ENCODE measurements at regions not wholly inside any gene's neighbourhood (a gene's known extent, or its start where the extent isn't known, plus 50 kb on each side); places are given as distances from the start of the nearest gene placed in this dataset.
"Not testable (repeated sequence)": the region's sequence is repeated elsewhere in the genome, so short reads cannot be mapped to it uniquely, and the experiment has no call there.

DNA sequence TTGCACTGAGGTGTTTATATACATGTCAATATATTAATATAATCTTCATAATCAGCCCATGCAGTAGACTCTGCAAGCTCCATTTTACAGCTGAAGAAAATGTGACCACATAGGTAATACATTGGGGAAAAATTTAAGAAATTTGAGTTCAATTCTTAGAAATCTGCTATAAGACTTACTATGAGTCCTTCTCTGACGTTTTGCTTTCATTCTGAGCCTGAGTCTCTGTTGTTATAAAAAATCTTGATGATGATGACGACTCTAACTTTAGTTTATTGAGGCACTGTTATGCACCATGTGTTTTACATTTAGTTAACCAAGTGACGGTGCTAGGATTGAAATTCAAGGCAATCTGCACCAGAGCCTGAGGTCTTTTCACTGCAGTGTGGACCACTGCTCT, 370.3 kb upstream of the PPP1R2C start:
- ATAC-seq (no peak), DNase-seq (no peak)
- intact Hi-C loops (cut with micrococcal nuclease) = no loop called here

DNA sequence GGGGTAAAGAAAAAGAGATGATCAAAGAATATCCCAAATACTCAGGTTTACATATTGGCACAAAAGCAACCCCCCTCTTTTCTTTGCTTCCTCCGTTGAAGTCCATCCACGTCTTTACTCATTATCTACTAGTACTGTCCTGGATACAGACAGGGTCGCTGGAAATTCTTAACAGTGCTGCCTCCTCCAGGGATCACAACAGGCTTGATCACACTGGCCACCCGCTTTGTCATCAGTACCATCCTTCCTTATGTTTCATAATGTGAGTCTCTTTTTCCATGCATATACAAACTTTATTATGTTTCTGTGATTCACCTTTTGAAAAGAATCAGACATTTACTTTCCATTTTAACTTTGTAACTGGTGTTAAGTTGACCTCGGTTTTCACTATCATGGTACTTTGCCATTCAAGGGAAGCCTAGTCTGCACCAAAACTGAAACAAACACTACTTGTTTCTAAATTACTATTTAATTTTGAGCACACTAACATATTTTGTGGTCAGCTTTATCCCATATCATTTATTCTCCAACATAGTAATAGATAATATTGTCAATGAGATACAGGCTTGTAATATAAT, 387.5 kb upstream of the PPP1R2C start:
- ATAC-seq (no peak), DNase-seq (no peak)
- intact Hi-C loops (cut with micrococcal nuclease) = no loop called here

- ATAC-seq = no peak
- intact Hi-C loops (cut with micrococcal nuclease) = no loop called here
- no peak for DNase-seq
Observed at GRCh38 chrX:43166874-43167273, 388.9 kb upstream of the PPP1R2C start.

- intact Hi-C loops (cut with micrococcal nuclease) = no loop called here
- DNase-seq = no peak
- ATAC-seq = no peak
Observed at GRCh38 chrX:43175434-43175833, 397.5 kb upstream of the PPP1R2C start.

DNA sequence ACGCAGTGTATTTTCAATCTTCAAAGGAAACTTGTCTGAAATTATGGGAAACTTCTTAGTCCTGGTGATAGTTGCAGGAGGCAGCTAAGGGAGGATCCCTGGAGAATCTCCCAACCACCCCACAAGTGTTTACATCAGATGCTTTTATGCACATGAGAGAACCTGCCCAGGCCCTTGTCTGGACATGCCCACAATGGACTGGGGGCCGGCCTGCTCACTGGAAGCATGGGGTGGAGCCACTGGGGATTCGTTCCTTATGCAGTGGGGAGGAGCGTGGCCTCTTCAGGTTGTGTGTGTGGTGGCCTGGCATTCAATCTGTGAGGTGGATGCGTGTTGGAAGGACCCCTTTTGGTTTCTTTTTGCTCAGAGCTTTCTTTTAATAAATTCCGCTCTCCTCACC, 398.7 kb upstream of the PPP1R2C start:
- intact Hi-C loops (cut with micrococcal nuclease) = no loop called here
- no peak for ATAC-seq
- DNase-seq = no peak

- intact Hi-C loops (cut with micrococcal nuclease) = no loop called here
- ATAC-seq (no peak), DNase-seq (no peak)
Observed at GRCh38 chrX:43188296-43188695, 410.3 kb upstream of the PPP1R2C start.

GRCh38 chrX:43211570-43211969, 433.6 kb upstream of the PPP1R2C start:
- DNase-seq = no peak
- intact Hi-C loops (cut with micrococcal nuclease) = no loop called here
- ATAC-seq = no peak

DNA sequence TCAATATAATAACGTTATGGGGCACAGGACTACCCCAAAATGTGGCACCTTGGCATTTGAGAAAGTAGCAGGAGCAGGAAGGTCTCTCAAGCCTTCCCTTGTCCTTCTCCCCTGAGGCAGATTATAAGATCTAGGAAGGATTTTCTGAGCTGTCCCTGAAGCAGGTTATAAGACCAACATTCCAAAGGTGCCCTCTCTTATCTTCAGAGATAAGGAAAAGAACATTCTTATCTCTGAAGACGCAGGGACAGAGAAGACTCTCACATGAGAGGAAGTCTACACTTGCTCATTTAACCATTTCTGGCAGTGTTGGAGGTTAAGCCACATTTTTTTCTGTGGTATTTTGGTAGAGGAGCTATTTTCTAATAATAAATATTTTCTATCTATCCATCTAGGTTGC, 437.9 kb upstream of the MAOA start:
- DNase-seq = no peak
- intact Hi-C loops (cut with micrococcal nuclease) = no loop called here
- ATAC-seq = no peak

DNA sequence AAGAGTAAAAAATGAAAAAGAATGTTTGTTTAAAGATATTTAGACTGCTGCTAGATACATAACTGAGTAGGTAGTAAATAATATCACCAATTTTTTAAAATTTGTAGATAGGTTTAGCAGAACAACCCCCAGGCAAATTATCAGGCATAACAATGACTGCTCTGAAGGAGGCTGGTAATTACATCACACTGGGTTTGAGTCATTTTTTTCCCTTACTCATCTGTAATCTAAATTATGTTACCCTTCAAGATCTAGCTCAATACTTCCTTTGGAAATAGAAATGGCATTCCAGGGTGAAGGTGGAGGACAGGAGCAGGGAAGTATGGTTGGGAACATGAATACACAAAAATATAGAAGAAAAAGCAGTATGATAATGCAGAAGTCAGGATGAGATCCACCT, 431.6 kb upstream of the MAOA start:
- DNase-seq (no peak), ATAC-seq (no peak)
- intact Hi-C loops (cut with micrococcal nuclease) = no loop called here

GRCh38 chrX:43225626-43226328, 430.3 kb upstream of the MAOA start:
- DNase-seq = no peak
- no peak for ATAC-seq
- intact Hi-C loops (cut with micrococcal nuclease) = no loop called here

DNA sequence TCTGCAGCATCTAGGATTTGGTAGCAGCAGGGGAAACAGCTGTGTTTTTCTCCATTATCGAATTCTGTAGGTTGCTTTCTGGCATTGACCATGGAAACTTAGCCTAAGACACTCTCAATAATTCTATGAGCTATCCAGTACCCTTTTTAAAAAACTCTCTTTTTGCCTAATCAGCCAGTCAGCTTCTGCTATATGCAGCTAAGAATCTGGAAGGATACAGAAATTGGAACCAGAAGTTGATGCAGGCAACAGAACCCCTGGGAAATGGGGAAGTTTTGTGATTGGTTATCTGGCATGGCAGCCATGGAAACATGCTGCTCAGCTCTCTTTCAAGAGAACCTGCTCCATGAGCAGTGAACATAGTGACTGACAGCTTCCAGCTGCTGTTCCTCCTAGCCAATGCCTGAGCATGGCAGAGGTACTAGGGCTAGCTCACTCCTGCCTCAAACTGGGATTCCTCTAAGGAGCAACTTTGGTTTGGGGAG, 417.6 kb upstream of the MAOA start:
- no peak for DNase-seq
- ATAC-seq = no peak
- intact Hi-C loops (cut with micrococcal nuclease) = no loop called here

DNA sequence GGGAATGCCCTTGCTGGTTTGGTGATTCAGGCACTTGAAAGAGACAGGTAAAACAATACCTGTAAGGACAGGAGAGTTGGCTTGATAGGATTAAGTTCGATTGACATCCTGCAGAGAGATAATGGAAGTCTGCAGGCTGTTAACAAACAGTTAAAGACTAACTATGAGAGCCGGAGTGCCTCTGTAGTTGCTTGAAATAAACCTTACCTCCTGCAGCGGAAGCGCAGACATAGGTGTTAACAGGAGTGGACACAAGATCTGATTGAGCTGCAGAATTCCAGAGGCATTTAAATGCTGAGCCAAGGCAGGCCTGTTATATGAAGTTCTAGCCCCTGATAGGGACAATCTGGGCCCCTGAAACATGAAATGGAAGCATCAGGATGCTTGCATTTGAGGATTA, 416.7 kb upstream of the MAOA start:
- intact Hi-C loops (cut with micrococcal nuclease) = no loop called here
- no peak for DNase-seq
- ATAC-seq = no peak

GRCh38 chrX:43255596-43255995, 400.5 kb upstream of the MAOA start:
- DNase-seq (no peak), ATAC-seq (no peak)
- intact Hi-C loops (cut with micrococcal nuclease) = no loop called here

DNA sequence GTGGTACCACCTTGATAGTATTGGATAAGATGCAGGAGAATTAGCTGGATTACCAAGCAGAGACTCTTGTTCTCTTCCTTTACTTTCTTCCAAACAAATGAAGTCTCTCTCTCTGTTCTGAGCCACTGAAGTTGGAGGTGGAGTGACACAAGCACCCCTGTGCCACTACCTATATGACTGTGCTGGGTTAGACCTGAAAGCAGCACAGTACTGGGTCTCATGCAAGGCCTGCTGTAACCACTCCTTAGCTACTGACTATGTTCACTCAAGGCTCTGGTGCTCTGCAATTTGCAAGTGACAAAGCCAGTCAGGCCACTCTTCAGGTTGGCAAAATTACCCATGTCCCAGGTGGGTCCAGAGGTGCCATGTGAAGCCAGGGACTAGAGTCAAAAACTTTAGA, 389.6 kb upstream of the MAOA start:
- no peak for ATAC-seq
- intact Hi-C loops (cut with micrococcal nuclease) = no loop called here
- DNase-seq = no peak

DNA sequence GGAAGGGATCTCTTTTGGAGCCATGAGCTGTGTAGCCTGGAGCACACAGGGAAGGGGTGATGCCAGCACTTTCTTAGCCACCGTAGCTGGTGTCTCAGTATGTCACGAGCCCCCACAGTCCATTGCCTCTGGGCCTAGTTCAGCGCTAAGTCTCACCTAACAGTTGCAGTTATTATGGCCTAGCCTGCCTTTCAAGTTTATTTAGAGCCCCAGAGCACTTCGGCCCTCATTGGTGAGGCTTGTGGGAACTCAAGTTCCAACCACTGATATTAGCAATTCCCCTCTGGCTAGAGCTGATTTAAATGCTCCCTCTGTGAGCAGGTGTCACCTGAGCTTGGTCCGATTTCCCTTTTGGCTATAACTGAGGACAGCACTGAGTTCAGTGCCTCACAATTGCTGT, 388.4 kb upstream of the MAOA start:
- no peak for DNase-seq
- intact Hi-C loops (cut with micrococcal nuclease) = no loop called here

DNA sequence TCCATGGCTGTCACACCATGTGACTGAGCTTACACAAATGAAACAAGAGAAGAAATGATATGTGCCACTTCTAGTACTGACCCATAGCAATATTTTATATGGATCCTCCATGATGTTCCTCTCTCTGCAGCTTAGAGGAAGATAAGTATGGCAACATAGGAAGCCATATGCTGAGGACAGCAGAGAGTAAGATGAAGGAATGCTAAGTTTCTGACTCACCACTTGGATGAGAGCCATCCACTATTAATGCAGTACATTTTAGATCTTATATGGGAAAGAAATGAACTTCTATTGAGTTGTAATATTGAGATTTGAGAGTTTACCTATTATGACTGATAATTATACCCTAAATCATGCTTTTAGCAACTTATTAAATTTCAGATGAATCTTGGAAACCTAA, 386.9 kb upstream of the MAOA start:
- intact Hi-C loops (cut with micrococcal nuclease) = no loop called here
- no peak for ATAC-seq
- no peak for DNase-seq

More for the DNA sequence above, 388.4 kb upstream of the MAOA start:
- no peak for ATAC-seq

GRCh38 chrX:43277879-43278278, 378.2 kb upstream of the MAOA start:
- ATAC-seq = no peak
- intact Hi-C loops (cut with micrococcal nuclease) = no loop called here

DNA sequence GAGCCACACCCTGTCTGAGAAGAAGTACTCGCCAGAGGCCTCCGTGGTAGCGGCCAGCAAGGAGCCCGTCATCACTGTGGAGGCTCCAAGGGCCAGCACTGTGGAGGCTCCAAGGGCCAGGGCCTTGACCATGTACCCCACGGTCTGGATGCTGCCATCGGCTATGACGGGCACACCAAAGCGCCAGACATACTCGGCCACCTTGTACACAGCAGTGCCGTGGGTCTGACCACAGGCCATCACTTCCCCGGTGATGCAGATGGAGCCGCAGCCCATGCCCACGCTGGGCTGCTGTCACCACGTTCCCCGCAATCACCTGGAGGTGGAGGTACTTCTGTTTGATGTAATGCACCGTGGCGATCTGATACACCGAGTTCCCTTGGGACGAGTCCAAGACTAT, 377.7 kb upstream of the MAOA start:
- no peak for DNase-seq
- no peak for ATAC-seq
- intact Hi-C loops (cut with micrococcal nuclease) = no loop called here

More at GRCh38 chrX:43277879-43278278, 378.2 kb upstream of the MAOA start:
- DNase-seq = no peak

DNA sequence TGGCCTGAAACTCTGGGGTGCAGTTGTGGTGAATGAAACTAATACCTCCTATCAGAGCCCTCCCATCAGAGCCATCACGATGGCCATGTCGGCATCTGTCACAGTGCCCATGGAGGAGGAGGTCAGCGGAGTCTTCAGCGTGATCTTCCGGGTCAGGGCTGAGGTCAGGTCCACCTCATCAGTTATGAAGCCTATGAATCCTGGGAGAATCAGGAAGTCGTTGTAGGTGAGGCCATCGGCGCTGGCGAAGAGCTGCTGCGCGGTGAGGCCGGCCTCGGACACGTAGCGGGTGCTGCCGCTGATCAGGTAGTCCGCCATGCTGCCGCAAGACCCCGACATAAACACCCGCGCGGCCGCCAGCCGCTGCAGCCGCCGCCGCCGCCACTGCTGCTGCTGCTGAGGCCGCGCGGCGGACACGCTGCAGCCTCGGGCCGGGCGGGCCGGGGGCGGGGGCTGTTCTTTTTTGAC, 376.7 kb upstream of the MAOA start:
- intact Hi-C loops (cut with micrococcal nuclease) = no loop called here
- DNase-seq (no peak), ATAC-seq (no peak)

- DNase-seq (no peak), ATAC-seq (peak; percentile 55)
- intact Hi-C loops (cut with micrococcal nuclease) = no loop called here
Observed at GRCh38 chrX:43283187-43283586, 372.9 kb upstream of the MAOA start.

GRCh38 chrX:43311625-43312024, 344.5 kb upstream of the MAOA start:
- DNase-seq; intact Hi-C loops (cut with micrococcal nuclease); ATAC-seq: not testable (repeated sequence)
